Chondrocyte (in vitro differentiated cells): ENCODE measurements at regions not wholly inside any gene's neighbourhood (a gene's known extent, or its start where the extent isn't known, plus 50 kb on each side); places are given as distances from the start of the nearest gene placed in this dataset.

Experiments used
- DNase-seq: peaks from one replicate; pipeline ENCODE4 v3.0.0; 2021; ENCODE audit warnings: mixed read lengths, low spot score
- H3K27ac Mint-ChIP-seq: one replicate; pipeline ENCODE4 v1.8.0; 2021; ENCODE audit warnings: mild to moderate bottlenecking, moderate library complexity, mixed read lengths; ENCODE audit not compliant: unreplicated experiment
- H3K27me3 Mint-ChIP-seq: 2 replicates; pipeline ENCODE4 v1.8.0; 2021; ENCODE audit warnings: low read depth, mixed read lengths
- H3K36me3 Mint-ChIP-seq: 2 replicates; pipeline ENCODE4 v1.8.0; 2021; ENCODE audit warnings: low read depth, mixed read lengths
- H3K4me1 Mint-ChIP-seq: 2 replicates; pipeline ENCODE4 v1.8.0; 2021; ENCODE audit warnings: low read depth, mild to moderate bottlenecking, mixed read lengths
- H3K4me3 Mint-ChIP-seq: one replicate; pipeline ENCODE4 v1.8.0; 2021; ENCODE audit warnings: mild to moderate bottlenecking, moderate library complexity, mixed read lengths; ENCODE audit not compliant: unreplicated experiment
- H3K9me3 Mint-ChIP-seq: 2 replicates; pipeline ENCODE4 v1.8.0; 2021; ENCODE audit warnings: low read depth, mixed read lengths
- TF ChIP-seq, protein P1 (sequence below): fragments of 200-600 bp; sonication (generic); IDR thresholded peaks from 2 replicates; pipeline ENCODE4 v1.5.0; 2021; ENCODE audit warnings: antibody characterized with exemption, mild to moderate bottlenecking, moderate library complexity

DNA sequence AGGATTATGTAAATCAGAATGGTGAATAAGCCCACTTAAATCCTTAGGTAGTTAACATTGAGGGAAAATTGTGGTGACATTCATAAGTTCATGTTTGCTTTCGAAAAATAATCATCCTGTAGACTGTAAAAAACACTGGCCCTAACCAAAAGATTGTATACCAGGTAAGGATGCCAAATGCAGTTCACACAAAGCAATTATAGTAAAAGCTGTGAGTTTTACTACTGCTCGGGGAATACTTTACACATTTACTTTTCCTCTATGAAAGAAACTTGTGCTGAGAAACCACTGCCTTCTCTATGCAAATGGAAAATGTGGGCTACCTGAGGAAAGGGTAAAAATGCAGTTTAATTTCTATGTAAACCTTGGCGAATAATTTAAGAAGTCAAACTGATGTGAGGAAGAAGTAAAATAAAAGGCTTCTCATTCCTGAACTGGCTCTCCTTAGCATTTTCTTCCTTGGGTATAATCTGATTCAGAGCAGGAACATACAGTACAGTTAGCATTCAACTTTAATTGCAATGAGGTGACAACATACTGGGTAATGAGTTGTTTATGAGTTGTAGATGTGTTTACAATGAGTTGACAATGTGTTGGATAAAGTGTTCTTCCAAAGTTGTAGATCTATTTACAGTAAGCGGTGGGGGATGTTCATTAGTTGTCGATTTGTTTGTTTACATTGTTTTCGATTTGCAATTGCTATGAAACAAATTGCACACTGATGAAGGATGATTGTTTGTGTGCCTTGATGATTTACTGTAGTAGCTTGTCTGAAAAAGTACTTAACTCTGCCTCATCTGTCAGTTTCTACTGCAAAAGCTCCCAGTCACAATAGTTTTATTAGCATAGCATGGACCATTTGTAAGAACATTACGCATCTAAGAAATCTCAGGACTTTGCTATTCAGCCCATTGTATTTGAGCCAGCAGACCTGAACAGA, 453.0 kb upstream of the DPH6 start:
- TF ChIP-seq, protein P1, sequence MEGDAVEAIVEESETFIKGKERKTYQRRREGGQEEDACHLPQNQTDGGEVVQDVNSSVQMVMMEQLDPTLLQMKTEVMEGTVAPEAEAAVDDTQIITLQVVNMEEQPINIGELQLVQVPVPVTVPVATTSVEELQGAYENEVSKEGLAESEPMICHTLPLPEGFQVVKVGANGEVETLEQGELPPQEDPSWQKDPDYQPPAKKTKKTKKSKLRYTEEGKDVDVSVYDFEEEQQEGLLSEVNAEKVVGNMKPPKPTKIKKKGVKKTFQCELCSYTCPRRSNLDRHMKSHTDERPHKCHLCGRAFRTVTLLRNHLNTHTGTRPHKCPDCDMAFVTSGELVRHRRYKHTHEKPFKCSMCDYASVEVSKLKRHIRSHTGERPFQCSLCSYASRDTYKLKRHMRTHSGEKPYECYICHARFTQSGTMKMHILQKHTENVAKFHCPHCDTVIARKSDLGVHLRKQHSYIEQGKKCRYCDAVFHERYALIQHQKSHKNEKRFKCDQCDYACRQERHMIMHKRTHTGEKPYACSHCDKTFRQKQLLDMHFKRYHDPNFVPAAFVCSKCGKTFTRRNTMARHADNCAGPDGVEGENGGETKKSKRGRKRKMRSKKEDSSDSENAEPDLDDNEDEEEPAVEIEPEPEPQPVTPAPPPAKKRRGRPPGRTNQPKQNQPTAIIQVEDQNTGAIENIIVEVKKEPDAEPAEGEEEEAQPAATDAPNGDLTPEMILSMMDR, result no peak
- no peak overlapping the region for H3K4me3 Mint-ChIP-seq
- H3K4me1 Mint-ChIP-seq, result peaks cover 7% of the 10 kb centered on the region
- DNase-seq, result no peak
- H3K27ac Mint-ChIP-seq, result no peak overlapping the region
- H3K36me3 Mint-ChIP-seq, result no peaks in the 10 kb centered on the region
- no peaks in the 10 kb centered on the region for H3K9me3 Mint-ChIP-seq
- H3K27me3 Mint-ChIP-seq, result no peaks in the 10 kb centered on the region

DNA sequence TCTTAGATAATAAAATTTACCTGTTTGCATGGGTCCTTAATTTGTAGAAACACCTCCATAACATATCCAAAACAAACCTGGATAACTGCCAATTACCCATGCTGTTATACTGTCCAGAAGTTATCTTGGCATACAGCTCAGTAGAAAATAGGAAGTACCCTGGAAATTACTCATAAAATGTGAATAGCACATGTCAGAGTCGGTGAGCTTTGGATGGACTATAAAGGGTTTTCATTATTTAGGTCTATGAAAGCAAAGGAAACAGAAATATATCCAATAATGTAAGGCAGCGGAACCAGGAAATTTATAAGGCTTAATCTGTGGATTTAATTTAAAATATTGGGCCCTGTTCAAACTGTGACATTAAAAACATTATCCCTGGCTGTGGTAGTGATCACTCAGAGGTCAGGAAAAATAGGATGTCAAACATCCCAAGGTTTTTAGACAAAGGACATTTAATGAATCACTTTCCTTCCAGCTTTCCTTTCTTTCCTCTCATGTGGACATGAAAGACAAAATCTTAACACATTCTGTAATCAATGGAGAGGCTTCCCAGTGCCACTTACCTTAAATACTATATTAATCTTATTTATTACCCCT, 459.0 kb upstream of the DPH6 start:
- peaks cover 10% of the 10 kb centered on the region for H3K9me3 Mint-ChIP-seq
- peaks cover 5% of the 10 kb centered on the region for H3K4me1 Mint-ChIP-seq
- no peak overlapping the region for H3K27ac Mint-ChIP-seq
- TF ChIP-seq, protein P1, result no peak
- H3K36me3 Mint-ChIP-seq, result no peaks in the 10 kb centered on the region
- no peak for DNase-seq
- H3K4me3 Mint-ChIP-seq, result no peak overlapping the region
- no peaks in the 10 kb centered on the region for H3K27me3 Mint-ChIP-seq

DNA sequence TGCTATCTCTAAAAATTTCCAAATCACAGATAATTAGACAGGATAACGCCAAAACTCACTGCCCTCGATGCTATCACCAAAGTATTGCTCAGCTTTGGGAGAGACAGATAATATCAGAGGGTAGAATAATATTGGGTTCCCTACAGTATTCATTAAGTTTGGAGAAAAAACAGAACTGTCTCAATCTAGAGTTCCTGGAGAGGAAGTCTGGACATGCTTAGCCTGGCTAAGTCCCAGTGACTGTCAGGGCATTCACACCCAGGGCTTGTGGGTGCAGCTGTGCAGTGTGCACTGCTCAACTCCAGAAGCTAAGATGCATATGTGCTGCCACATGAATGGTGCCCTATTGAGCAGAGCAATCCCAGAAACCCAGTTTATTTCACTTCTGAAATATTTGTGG, 459.6 kb upstream of the DPH6 start:
- no peak overlapping the region for H3K27ac Mint-ChIP-seq
- TF ChIP-seq, protein P1, result no peak

DNA sequence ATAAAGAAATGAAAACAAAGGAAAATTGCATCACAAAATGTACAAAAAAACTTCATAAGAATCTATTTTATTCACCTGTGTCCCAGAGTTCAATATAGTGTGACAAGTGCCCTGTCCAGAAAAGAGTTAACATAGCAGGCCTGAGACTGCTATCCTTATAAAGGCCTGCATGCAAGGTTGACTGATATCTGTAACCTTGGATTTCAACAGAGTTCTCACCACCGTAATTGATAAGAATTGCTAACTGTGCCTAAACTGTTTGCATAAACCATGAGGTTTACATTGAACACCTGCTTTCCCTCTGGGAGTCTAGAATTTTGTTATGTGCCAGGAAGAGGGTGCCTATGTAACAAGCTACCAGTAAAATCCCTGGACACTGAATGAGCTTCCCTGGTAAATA, 461.7 kb upstream of the DPH6 start:
- H3K27ac Mint-ChIP-seq, result no peak overlapping the region
- peaks cover 10% of the 10 kb centered on the region for H3K9me3 Mint-ChIP-seq
- no peaks in the 10 kb centered on the region for H3K4me1 Mint-ChIP-seq
- H3K4me3 Mint-ChIP-seq, result no peak overlapping the region
- no peak for DNase-seq
- H3K27me3 Mint-ChIP-seq, result no peaks in the 10 kb centered on the region
- TF ChIP-seq, protein P1, result no peak
- no peaks in the 10 kb centered on the region for H3K36me3 Mint-ChIP-seq

More for the DNA sequence above, 459.6 kb upstream of the DPH6 start:
- Mint-ChIP-seq H3K9me3 (peaks cover 10% of the 10 kb centered on the region), H3K27me3 (no peaks in the 10 kb centered on the region), H3K36me3 (no peaks in the 10 kb centered on the region), H3K4me3 (no peak overlapping the region), H3K4me1 (peaks cover 5% of the 10 kb centered on the region)
- no peak for DNase-seq

DNA sequence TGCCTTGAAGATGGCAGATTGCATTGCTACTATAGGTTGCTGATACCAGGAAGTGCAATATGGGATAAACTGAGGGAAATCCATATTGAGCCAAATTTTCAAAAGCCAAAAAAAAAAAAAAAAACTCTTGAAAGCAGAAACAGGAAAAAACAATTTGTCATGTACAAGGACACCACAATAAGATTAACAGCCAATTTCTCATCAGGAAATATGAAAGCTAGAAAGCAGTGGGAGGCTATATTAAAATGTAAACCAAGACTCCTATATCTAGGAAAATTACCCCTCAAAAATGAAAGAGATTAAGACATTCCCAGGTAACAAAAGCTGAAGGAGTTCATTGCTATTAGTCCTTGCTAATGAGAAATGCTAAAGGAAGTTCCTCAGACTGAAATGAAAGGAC, 462.8 kb upstream of the DPH6 start:
- Mint-ChIP-seq H3K27ac (no peak overlapping the region), H3K4me3 (no peak overlapping the region), H3K4me1 (no peaks in the 10 kb centered on the region), H3K9me3 (peaks cover 10% of the 10 kb centered on the region), H3K36me3 (no peaks in the 10 kb centered on the region), H3K27me3 (no peaks in the 10 kb centered on the region)
- TF ChIP-seq, protein P1, result no peak
- no peak for DNase-seq
